OCI-LY7 (cell line): ENCODE measurements at regions not wholly inside any gene's neighbourhood (a gene's known extent, or its start where the extent isn't known, plus 50 kb on each side); places are given as distances from the start of the nearest gene placed in this dataset.

Source experiments
- EZH2phosphoT487 ChIP-seq: fragments of 200-600 bp; sonication (generic); IDR thresholded peaks from 2 replicates; pipeline ENCODE4 v1.6.1; 2018; ENCODE audit warnings: low read depth, borderline replicate concordance, mild to moderate bottlenecking, mixed run types, antibody characterized with exemption, low read length, moderate library complexity, mixed read lengths
- TF ChIP-seq, protein P1 (sequence below): fragments of 200-600 bp; sonication (generic); conservative IDR thresholded peaks from 2 replicates; pipeline ENCODE4 v1.5.1; 2014; ENCODE audit warnings: mild to moderate bottlenecking, antibody characterized with exemption, low read length, moderate library complexity, mixed read lengths

DNA sequence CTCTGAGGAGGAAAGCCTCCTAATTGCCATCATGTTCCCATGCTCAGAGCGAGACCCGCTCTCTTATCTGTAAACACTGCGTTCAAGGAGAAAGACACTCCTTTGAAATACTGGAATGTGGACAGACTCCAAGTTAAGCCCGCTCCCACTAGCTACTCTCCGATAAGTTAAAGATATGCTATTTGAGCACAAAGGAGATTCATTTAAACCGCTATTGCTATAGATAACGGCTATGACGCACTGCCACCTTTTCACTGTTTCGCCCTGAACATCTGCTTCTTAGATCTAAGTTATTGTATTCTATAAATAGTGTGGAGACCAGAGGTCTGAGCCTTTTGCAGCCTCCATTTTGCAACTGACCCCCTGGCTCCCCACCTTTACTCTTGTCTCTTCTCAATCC is 82.3 kb downstream of the GPX5 start:
- TF ChIP-seq, protein P1, sequence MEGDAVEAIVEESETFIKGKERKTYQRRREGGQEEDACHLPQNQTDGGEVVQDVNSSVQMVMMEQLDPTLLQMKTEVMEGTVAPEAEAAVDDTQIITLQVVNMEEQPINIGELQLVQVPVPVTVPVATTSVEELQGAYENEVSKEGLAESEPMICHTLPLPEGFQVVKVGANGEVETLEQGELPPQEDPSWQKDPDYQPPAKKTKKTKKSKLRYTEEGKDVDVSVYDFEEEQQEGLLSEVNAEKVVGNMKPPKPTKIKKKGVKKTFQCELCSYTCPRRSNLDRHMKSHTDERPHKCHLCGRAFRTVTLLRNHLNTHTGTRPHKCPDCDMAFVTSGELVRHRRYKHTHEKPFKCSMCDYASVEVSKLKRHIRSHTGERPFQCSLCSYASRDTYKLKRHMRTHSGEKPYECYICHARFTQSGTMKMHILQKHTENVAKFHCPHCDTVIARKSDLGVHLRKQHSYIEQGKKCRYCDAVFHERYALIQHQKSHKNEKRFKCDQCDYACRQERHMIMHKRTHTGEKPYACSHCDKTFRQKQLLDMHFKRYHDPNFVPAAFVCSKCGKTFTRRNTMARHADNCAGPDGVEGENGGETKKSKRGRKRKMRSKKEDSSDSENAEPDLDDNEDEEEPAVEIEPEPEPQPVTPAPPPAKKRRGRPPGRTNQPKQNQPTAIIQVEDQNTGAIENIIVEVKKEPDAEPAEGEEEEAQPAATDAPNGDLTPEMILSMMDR, result no peak
- TF ChIP-seq EZH2phosphoT487, result no peak
